ENCODE measurements at regions not wholly inside any gene's neighbourhood (a gene's known extent, or its start where the extent isn't known, plus 50 kb on each side); places are given as distances from the start of the nearest gene placed in this dataset.
"Not testable (repeated sequence)": the region's sequence is repeated elsewhere in the genome, so short reads cannot be mapped to it uniquely, and the experiment has no call there.

DNA sequence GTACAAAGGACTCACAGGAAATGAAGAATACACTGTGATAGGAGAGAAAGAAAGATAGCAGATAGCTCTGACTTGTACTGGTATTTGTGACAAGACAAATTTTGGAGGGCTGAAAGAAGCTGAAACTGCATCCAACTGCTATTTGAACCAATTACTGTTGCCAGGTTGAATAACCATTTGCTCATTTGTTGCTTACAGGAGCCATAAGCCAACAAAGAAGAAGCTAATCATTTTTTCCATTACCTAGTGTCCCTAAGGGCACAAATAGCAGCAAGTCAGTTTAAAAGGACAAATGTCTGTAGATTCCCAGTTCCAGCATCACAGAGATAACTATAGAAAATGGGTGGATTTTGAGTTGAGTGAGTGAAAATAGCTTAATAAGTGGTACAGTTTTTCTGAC is 376.9 kb upstream of the ARPP21 start:
- H2AFZ ChIP-seq (ENCODE audit: low read depth, low read length) = no peak overlapping the region
- H3K36me3 ChIP-seq (ENCODE audit: insufficient read depth, low read length) = no peaks in the 10 kb centered on the region
- H3K27me3 ChIP-seq (ENCODE audit: insufficient read depth, low read length) = no peaks in the 10 kb centered on the region
- H3K4me1 ChIP-seq (ENCODE audit: insufficient read depth, low read length) = no peaks in the 10 kb centered on the region
- no peaks in the 10 kb centered on the region for H3K9me3 ChIP-seq (ENCODE audit: low read length)
- no peak overlapping the region for H3K4me3 ChIP-seq (ENCODE audit: low read length)

DNA sequence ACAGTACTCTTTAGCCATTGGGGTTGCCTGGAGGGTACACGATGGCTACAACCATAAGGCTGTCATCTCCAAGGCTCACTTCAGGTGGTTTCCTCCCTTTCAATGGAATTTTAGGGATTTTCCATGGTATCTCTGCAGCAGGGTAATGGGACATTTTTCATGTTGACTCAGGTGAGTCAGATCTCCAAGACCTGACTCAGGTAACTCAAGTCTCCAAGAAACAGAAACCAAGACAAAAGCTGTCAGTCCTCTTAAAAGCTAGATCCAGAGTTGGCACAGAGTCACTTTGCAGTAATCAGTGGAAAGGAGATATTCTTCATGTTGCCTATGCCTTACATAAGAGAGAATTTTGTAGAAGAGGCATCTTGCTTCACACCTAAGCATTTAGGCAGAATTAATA is 375.8 kb upstream of the ARPP21 start:
- no peak overlapping the region for H3K4me3 ChIP-seq (ENCODE audit: low read length)
- H3K27me3 ChIP-seq (ENCODE audit: insufficient read depth, low read length) = no peaks in the 10 kb centered on the region
- H3K36me3 ChIP-seq (ENCODE audit: insufficient read depth, low read length) = no peaks in the 10 kb centered on the region
- H3K9me3 ChIP-seq (ENCODE audit: low read length) = no peaks in the 10 kb centered on the region
- no peaks in the 10 kb centered on the region for H3K4me1 ChIP-seq (ENCODE audit: insufficient read depth, low read length)
- H2AFZ ChIP-seq (ENCODE audit: low read depth, low read length) = no peak overlapping the region

DNA sequence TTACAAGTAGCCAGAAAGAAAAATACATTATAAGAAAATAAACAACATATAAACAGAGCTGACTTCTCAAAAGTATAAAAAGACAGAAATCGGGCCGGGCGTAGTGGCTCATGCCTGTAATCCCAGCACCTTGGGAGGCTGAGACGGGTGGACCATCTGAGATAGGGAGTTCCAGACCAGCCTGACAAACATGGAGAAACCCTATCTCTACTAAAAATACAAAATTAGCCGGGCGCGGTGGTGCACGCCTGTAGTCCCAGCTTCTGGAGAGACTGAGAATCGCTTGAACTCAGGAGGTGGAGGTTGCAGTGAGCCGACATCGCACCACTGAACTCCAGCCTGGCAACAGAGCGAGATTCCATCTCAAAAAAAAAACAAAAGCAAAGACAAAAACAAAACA is 373.3 kb upstream of the ARPP21 start:
- not testable (repeated sequence) for H3K4me3 ChIP-seq (ENCODE audit: low read length); H3K9me3 ChIP-seq (ENCODE audit: low read length); H2AFZ ChIP-seq (ENCODE audit: low read depth, low read length); H3K36me3 ChIP-seq (ENCODE audit: insufficient read depth, low read length); H3K27me3 ChIP-seq (ENCODE audit: insufficient read depth, low read length); H3K4me1 ChIP-seq (ENCODE audit: insufficient read depth, low read length)

DNA sequence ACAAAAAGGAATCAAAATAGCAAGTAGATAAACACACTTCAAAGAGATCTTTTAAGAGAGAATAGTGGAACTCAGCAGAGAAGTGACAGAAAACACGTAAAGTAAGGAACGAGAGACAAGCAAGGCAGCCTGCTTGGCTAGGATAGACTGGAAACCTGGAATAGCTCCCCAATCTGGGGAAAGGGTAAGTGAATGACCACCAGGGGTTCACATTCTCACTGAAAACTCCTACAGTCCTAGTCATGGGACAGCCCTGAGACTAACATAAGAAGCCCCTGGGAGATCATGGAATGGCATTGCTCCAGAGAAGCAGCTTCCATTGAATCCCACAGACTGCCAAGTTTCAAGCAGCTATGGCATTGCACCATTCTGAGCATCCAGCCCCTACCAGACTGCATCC is 363.6 kb upstream of the ARPP21 start:
- no peaks in the 10 kb centered on the region for H3K9me3 ChIP-seq (ENCODE audit: low read length)
- no peaks in the 10 kb centered on the region for H3K27me3 ChIP-seq (ENCODE audit: insufficient read depth, low read length)
- no peaks in the 10 kb centered on the region for H3K4me1 ChIP-seq (ENCODE audit: insufficient read depth, low read length)
- H3K4me3 ChIP-seq (ENCODE audit: low read length) = no peak overlapping the region
- H2AFZ ChIP-seq (ENCODE audit: low read depth, low read length) = no peak overlapping the region
- no peaks in the 10 kb centered on the region for H3K36me3 ChIP-seq (ENCODE audit: insufficient read depth, low read length)

DNA sequence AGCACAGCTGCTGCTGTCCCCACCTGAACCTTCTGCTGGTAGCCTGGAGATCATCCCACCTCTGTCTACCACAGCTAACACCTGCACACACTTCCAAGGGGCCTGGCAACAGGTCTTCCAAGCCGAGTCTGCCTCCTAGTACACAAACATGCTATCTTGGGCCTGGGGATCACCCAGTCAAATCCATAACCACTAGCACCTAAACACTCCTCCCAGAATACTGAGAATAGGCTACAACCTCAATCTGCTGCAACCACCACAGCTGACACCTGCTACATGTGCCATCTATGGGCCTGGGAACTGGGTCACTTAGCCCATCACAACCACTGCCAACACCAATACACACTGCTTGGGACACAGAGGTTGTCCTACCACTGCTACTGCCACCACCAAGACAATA is 362.8 kb upstream of the ARPP21 start:
- Histone ChIP-seq H3K4me1 (ENCODE audit: insufficient read depth, low read length) (no peaks in the 10 kb centered on the region), H2AFZ (ENCODE audit: low read depth, low read length) (no peak overlapping the region), H3K27me3 (ENCODE audit: insufficient read depth, low read length) (no peaks in the 10 kb centered on the region), H3K9me3 (ENCODE audit: low read length) (no peaks in the 10 kb centered on the region), H3K4me3 (ENCODE audit: low read length) (no peak overlapping the region), H3K36me3 (ENCODE audit: insufficient read depth, low read length) (no peaks in the 10 kb centered on the region)

DNA sequence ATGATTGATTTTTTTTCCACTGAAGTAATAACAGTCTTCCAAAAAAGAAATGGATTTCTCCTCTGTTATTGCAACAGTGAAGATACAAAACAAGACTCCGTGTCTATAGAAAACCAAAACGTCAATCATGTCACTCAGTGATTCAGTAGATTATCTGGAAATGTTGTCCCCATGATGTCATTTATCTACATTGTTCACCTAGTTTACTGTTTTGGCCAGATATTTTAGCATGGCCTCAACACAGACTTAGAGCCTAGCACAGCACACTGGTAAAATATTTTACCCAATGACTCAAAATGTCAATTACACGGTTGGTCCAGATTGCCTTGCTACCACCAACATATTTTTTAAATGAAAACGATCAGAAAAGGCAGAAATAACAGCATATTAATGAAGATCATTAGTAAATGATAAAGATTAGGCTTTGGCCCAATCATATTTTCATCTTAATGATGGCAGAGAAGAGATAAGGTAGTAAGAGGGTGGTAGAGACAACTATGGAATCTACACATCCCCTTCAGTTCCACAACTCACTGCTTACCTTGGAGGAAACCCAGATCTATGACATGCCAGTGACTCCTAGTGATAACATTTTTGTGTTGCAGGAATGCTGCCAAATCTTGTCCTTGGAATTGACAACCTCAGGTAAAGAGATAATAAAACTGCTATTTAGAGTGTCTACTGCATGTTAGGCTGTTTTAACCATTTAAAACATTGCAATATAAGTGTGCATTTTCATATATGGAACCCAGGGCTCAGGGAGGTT is 347.7 kb upstream of the ARPP21 start:
- H3K4me1 ChIP-seq (ENCODE audit: insufficient read depth, low read length) = no peaks in the 10 kb centered on the region
- H3K27me3 ChIP-seq (ENCODE audit: insufficient read depth, low read length) = no peaks in the 10 kb centered on the region
- no peak overlapping the region for H3K4me3 ChIP-seq (ENCODE audit: low read length)
- no peak overlapping the region for H2AFZ ChIP-seq (ENCODE audit: low read depth, low read length)
- no peaks in the 10 kb centered on the region for H3K36me3 ChIP-seq (ENCODE audit: insufficient read depth, low read length)
- H3K9me3 ChIP-seq (ENCODE audit: low read length) = no peaks in the 10 kb centered on the region

DNA sequence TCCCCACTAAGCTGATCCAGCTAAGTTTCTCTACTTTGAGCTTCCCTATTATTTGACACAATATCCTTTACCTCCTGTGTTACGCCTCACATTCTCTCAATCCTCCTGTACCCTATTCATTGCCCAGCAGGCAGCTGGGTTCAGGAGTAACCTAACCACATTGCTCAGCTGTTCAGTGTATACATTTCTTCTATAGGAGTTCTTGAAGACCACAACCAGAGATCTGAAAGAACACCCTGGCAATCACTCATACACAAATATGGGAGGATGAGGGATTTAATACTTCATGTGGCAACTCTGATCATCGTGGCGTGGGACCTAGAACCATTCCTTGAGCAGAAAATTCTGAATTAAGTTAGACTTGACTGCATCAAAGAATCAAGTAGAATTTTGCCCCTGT is 346.8 kb upstream of the ARPP21 start:
- Histone ChIP-seq H3K4me1 (ENCODE audit: insufficient read depth, low read length) (no peaks in the 10 kb centered on the region), H3K36me3 (ENCODE audit: insufficient read depth, low read length) (no peaks in the 10 kb centered on the region), H2AFZ (ENCODE audit: low read depth, low read length) (no peak overlapping the region), H3K27me3 (ENCODE audit: insufficient read depth, low read length) (no peaks in the 10 kb centered on the region), H3K9me3 (ENCODE audit: low read length) (no peaks in the 10 kb centered on the region), H3K4me3 (ENCODE audit: low read length) (no peak overlapping the region)

DNA sequence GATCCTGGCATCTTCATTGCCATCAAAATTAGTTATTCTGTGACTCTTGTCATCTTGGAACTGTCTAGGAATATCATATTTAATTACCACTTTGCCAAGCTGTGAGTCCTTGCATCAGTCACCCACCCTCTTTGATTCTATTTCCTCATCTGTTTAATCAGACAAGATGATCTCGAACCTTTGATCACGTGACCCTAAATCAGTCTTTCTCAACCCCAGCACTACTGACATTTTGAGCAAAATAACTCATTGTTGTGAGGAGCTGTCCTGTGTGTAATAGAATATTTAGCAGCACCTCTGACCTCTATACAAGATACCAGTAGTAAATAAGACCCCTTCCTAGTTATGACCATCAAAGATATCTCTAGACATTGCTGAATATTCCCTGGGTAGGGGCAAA is 343.4 kb upstream of the ARPP21 start:
- Histone ChIP-seq H3K36me3 (ENCODE audit: insufficient read depth, low read length) (no peaks in the 10 kb centered on the region), H3K27me3 (ENCODE audit: insufficient read depth, low read length) (no peaks in the 10 kb centered on the region), H3K4me3 (ENCODE audit: low read length) (no peak overlapping the region), H3K4me1 (ENCODE audit: insufficient read depth, low read length) (no peaks in the 10 kb centered on the region), H2AFZ (ENCODE audit: low read depth, low read length) (no peak overlapping the region), H3K9me3 (ENCODE audit: low read length) (no peaks in the 10 kb centered on the region)

DNA sequence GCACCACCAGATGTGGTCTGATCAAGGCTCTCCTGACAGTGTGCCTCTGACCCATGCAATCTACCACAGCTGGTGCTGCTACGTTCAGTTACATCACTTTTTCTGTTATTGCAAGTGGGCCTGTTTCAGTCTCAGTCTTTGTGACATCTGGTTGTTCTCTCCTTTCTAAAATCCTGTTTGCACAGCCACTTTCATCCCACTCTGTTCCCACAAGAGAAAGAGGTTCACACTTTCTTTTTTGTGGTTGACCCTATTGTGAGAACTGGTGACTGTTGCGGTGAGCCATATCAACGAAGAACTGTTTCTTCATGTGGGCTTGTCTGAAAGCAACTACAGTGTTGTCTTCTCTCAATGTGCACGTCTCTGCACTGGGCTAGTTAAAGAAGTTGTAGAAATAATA is 342.8 kb upstream of the ARPP21 start:
- Histone ChIP-seq H3K27me3 (ENCODE audit: insufficient read depth, low read length) (no peaks in the 10 kb centered on the region), H2AFZ (ENCODE audit: low read depth, low read length) (no peak overlapping the region), H3K36me3 (ENCODE audit: insufficient read depth, low read length) (no peaks in the 10 kb centered on the region), H3K4me3 (ENCODE audit: low read length) (no peak overlapping the region), H3K9me3 (ENCODE audit: low read length) (no peaks in the 10 kb centered on the region), H3K4me1 (ENCODE audit: insufficient read depth, low read length) (no peaks in the 10 kb centered on the region)

DNA sequence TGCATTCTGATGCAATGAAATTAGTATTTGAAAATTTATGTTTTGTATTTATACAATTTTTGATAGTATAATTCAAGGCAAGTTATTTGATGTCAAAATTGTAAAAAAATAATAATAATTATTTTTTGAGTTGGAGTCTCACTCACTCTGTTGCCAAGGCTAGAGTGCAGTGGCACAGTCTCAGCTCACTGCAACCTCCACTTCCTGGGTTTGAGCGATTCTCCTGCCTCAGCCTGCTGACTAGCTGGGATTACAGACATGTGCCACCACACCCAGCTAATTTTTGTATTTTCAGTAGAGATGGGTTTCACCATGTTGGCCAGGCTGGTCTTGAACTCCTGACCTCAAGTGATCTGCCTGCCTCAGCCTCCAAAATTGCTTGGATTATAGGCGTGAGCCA is 342.4 kb upstream of the ARPP21 start:
- not testable (repeated sequence) for H3K4me3 ChIP-seq (ENCODE audit: low read length); H3K9me3 ChIP-seq (ENCODE audit: low read length); H3K27me3 ChIP-seq (ENCODE audit: insufficient read depth, low read length); H2AFZ ChIP-seq (ENCODE audit: low read depth, low read length); H3K4me1 ChIP-seq (ENCODE audit: insufficient read depth, low read length); H3K36me3 ChIP-seq (ENCODE audit: insufficient read depth, low read length)

DNA sequence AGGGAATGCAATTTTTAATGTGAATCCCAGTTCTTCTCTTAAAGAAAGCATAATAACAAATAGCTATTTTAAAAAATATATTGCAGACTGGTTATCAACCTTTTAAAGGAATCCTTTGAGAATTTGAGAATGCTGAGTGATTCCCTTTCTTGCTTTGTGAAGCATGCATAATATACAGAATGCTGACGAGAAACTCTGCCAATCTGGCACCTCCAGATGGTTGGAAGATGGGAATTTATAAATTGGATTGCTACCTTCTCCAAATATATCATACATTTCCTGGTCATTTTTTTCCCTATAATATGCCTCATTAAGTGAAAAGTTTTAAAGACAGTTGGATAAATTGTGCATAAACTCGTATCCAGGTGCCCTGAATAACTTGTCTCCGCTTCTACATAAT is 333.9 kb upstream of the ARPP21 start:
- Histone ChIP-seq H3K9me3 (ENCODE audit: low read length) (no peaks in the 10 kb centered on the region), H3K36me3 (ENCODE audit: insufficient read depth, low read length) (no peaks in the 10 kb centered on the region), H3K4me3 (ENCODE audit: low read length) (no peak overlapping the region), H2AFZ (ENCODE audit: low read depth, low read length) (no peak overlapping the region), H3K27me3 (ENCODE audit: insufficient read depth, low read length) (no peaks in the 10 kb centered on the region), H3K4me1 (ENCODE audit: insufficient read depth, low read length) (no peaks in the 10 kb centered on the region)

DNA sequence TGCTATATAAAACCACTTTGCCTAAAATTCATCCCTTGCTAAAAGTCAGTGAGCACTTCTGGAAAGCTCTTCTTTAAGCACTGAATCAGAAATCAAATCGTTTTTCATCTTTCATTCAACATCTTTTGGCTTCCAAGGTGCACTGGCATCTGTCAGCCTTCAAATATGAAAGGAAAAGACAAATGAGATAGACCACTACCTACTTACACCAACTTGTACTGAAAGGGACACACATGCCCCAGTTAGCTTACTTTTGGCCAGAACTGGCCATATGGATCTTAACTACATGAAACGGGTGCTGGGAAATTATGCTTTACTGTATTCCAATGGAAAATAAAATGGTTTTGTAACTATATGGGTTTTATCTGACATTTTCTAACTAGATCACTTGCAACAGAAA is 332.0 kb upstream of the ARPP21 start:
- Histone ChIP-seq H3K9me3 (ENCODE audit: low read length) (no peaks in the 10 kb centered on the region), H2AFZ (ENCODE audit: low read depth, low read length) (no peak overlapping the region), H3K4me1 (ENCODE audit: insufficient read depth, low read length) (no peaks in the 10 kb centered on the region), H3K4me3 (ENCODE audit: low read length) (no peak overlapping the region), H3K27me3 (ENCODE audit: insufficient read depth, low read length) (no peaks in the 10 kb centered on the region), H3K36me3 (ENCODE audit: insufficient read depth, low read length) (no peaks in the 10 kb centered on the region)

DNA sequence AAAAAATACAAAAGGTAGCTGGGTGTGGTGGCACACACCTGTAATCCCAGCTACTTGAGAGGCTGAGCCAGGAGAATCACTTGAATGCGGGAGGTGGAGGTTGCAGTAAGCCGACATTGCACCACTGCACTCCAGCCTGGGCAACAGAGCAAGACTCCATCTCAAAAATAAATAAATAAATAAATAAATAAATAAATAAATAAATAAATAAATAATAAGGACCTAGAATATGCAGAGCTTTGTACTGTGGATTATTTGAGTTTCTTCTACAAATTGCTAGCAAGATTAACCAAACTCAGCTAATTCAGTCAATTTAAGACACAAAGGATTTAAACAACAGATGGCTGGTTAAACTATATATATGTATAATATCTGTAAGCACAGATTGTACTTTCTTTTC is 322.5 kb upstream of the ARPP21 start:
- not testable (repeated sequence) for H2AFZ ChIP-seq (ENCODE audit: low read depth, low read length); H3K4me3 ChIP-seq (ENCODE audit: low read length); H3K36me3 ChIP-seq (ENCODE audit: insufficient read depth, low read length); H3K27me3 ChIP-seq (ENCODE audit: insufficient read depth, low read length); H3K9me3 ChIP-seq (ENCODE audit: low read length); H3K4me1 ChIP-seq (ENCODE audit: insufficient read depth, low read length)

DNA sequence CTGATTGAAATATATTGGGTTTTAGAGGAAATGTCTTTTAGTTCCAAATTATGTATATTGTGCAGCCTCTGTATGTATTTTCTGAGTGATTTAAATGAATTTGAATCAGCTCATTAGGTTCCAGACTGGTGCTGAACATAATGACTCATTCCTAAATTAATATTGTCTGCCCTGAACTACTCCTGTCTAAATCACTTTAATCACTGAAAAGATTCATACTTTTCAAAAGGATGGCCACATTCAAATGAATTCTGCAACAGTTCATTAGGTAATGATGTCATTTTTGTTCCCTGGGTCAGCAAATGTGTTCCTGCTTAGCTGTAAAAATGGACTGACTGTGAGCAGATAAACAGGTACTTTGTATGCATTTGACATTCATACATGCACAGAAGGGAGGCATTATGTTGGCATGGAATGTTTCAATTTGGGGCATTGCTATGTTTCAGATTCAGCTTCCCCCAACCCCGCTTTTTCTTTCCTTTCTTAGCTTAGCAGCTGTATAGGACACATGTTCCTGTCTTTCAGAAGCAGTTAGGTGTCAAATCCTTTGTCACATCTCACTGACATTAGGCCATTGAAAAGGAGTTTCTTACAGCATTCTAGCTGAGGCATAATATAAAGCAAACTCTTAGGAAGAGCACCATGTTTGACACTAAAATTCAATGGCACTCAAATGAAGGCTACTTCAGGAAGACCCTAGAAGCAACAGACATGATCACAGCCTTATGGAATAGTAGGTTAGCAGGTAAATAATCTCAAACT is 318.5 kb upstream of the ARPP21 start:
- no peaks in the 10 kb centered on the region for H3K36me3 ChIP-seq (ENCODE audit: insufficient read depth, low read length)
- no peaks in the 10 kb centered on the region for H3K9me3 ChIP-seq (ENCODE audit: low read length)
- H3K27me3 ChIP-seq (ENCODE audit: insufficient read depth, low read length) = no peaks in the 10 kb centered on the region
- no peaks in the 10 kb centered on the region for H3K4me1 ChIP-seq (ENCODE audit: insufficient read depth, low read length)
- H2AFZ ChIP-seq (ENCODE audit: low read depth, low read length) = no peak overlapping the region
- no peak overlapping the region for H3K4me3 ChIP-seq (ENCODE audit: low read length)

All from neuron (in vitro differentiated cells).